GM12892 (cell line): ENCODE measurements at regions not wholly inside any gene's neighbourhood (a gene's known extent, or its start where the extent isn't known, plus 50 kb on each side); places are given as distances from the start of the nearest gene placed in this dataset.

ENCODE experiments used
- POLR2A ChIP-seq: IDR thresholded peaks from 2 replicates; pipeline ENCODE4 v1.6.1; 2011; ENCODE audit warnings: low read depth, low read length, control low read depth
- POLR2AphosphoS5 ChIP-seq: IDR thresholded peaks from 2 replicates; pipeline ENCODE4 v1.6.1; 2011; ENCODE audit warnings: low read depth, low read length, control low read depth

GRCh38 chr2:43111788-43112554, 114.4 kb downstream of the ZFP36L2 start:
- TF ChIP-seq POLR2AphosphoS5 (no peak), POLR2A (no peak)
